GM21529 (cell line): ENCODE measurements at regions not wholly inside any gene's neighbourhood (a gene's known extent, or its start where the extent isn't known, plus 50 kb on each side); places are given as distances from the start of the nearest gene placed in this dataset.

Source experiments
- ATAC-seq: cut with Tn5 transposase; IDR thresholded peaks from one replicate; pipeline ENCODE4 v1.9.1; 2021; ENCODE audit not compliant: unreplicated experiment

GRCh38 chr5:124444147-124444775 lies 302.2 kb downstream of the ZNF608 start:
- peak; percentile 100 for ATAC-seq

GRCh38 chr5:124440471-124440870 lies 306.0 kb downstream of the ZNF608 start:
- no peak for ATAC-seq

GRCh38 chr5:124439609-124440008 lies 306.8 kb downstream of the ZNF608 start:
- ATAC-seq, result no peak

- no peak for ATAC-seq
These were observed 307.5 kb downstream of the ZNF608 start for GRCh38 chr5:124438903-124439281.

- no peak for ATAC-seq
These were observed 308.2 kb downstream of the ZNF608 start for GRCh38 chr5:124438026-124438902.

- no peak for ATAC-seq
These were observed 310.1 kb downstream of the ZNF608 start for GRCh38 chr5:124436294-124436693.

GRCh38 chr5:124433170-124433569 lies 313.3 kb downstream of the ZNF608 start:
- ATAC-seq, result no peak

- no peak for ATAC-seq
These were observed 324.9 kb downstream of the ZNF608 start for GRCh38 chr5:124421584-124421983.

GRCh38 chr5:124420952-124421351 lies 325.5 kb downstream of the ZNF608 start:
- ATAC-seq, result no peak

GRCh38 chr5:124419531-124419930 lies 326.9 kb downstream of the ZNF608 start:
- no peak for ATAC-seq

- no peak for ATAC-seq
These were observed 328.0 kb downstream of the ZNF608 start for GRCh38 chr5:124418390-124418789.

GRCh38 chr5:124417196-124417595 lies 329.2 kb downstream of the ZNF608 start:
- no peak for ATAC-seq

- ATAC-seq, result no peak
These were observed 329.8 kb downstream of the ZNF608 start for GRCh38 chr5:124416627-124417026.

GRCh38 chr5:124414973-124415372 lies 331.5 kb downstream of the ZNF608 start:
- no peak for ATAC-seq

GRCh38 chr5:124410539-124411488 lies 335.6 kb downstream of the ZNF608 start:
- peak; percentile 98 for ATAC-seq

- no peak for ATAC-seq
These were observed 337.5 kb downstream of the ZNF608 start for GRCh38 chr5:124408738-124409453.

GRCh38 chr5:124404796-124405195 lies 341.6 kb downstream of the ZNF608 start:
- ATAC-seq, result no peak

GRCh38 chr5:124403281-124403680 lies 343.2 kb downstream of the ZNF608 start:
- no peak for ATAC-seq

GRCh38 chr5:124402144-124402581 lies 344.3 kb downstream of the ZNF608 start:
- no peak for ATAC-seq

GRCh38 chr5:124401476-124402143 lies 344.8 kb downstream of the ZNF608 start:
- ATAC-seq, result no peak
